IPS-18a (cell line): ENCODE measurements at regions not wholly inside any gene's neighbourhood (a gene's known extent, or its start where the extent isn't known, plus 50 kb on each side); places are given as distances from the start of the nearest gene placed in this dataset.

Experiments
- H3K27ac ChIP-seq: one replicate; pipeline ENCODE4 v1.5.1; 2013; ENCODE audit warnings: low read length
- H3K27me3 ChIP-seq: one replicate; pipeline ENCODE4 v1.6.1; 2013; ENCODE audit warnings: mild to moderate bottlenecking, low read length; ENCODE audit not compliant: control insufficient read depth, insufficient read depth
- H3K36me3 ChIP-seq: one replicate; pipeline ENCODE4 v1.6.1; 2013; ENCODE audit warnings: low read depth, low read length; ENCODE audit not compliant: control insufficient read depth
- H3K4me1 ChIP-seq: one replicate; pipeline ENCODE4 v1.6.1; 2013; ENCODE audit warnings: low read depth, low read length; ENCODE audit not compliant: control insufficient read depth
- H3K4me3 ChIP-seq: one replicate; pipeline ENCODE4 v1.5.1; 2013; ENCODE audit warnings: low read length
- H3K9ac ChIP-seq: one replicate; pipeline ENCODE4 v1.6.1; 2013; ENCODE audit warnings: mild to moderate bottlenecking, low read length, moderate library complexity
- H3K9me3 ChIP-seq: one replicate; pipeline ENCODE4 v1.6.1; 2013; ENCODE audit warnings: low read depth, low read length; ENCODE audit not compliant: control insufficient read depth

DNA sequence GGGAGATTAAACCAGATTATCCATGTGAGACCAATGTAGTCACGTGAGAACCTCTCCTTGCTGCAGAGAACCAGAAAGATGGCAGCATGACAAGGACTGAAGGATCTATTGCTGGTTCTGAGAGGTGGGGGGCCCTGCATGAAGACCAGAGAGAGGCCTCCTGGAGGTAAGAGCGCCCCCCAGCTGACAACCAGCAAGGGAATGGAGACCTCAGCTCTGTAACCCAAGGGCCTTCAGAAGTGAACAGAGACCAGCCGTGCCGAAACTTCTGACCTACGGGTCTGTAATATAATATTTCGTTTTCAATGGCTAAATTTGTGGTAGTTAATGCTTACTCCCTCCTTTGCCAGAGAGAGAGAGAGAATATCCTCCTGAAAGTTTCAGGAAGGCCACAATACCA is 524.1 kb upstream of the TBX3 start:
- H3K27me3 ChIP-seq = no peaks in the 10 kb centered on the region
- no peak overlapping the region for H3K9ac ChIP-seq
- no peak overlapping the region for H3K4me3 ChIP-seq
- H3K36me3 ChIP-seq = no peaks in the 10 kb centered on the region
- no peaks in the 10 kb centered on the region for H3K9me3 ChIP-seq
- H3K4me1 ChIP-seq = peaks cover 8% of the 10 kb centered on the region
- no peak overlapping the region for H3K27ac ChIP-seq

DNA sequence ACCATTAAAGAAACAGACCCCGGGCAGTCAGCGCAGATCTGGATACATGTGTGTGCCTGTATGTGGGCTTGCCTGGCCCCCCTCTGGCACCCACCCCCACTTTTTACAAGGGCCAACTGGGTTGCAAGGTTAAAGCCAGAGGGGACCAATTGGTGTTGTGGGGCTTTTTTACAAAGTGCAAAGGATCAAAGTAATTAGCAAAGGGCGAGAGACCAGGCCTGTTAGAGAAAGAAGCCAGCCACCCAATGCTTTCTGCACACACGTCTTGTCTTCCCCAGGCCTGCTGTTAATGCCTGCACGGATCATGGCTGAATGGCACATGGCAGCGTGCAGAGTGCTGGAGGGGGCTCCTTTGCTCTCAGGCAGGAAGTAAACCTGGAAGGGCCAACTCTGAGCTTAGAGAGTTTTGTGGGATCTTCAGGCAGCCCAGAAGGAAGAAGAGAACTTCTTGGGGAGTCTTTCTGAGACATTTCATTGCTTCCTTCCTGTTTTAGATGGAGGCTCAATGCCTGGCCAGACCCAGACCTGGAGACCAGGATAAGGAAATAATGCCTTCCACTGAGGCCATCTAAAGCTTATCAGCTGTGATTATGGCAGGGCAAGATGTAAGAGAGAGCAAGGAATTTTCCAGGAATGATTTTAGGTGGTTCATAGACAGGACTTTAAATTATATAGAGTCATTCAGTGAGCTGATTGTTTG is 523.4 kb upstream of the TBX3 start:
- H3K27me3 ChIP-seq = no peaks in the 10 kb centered on the region
- no peaks in the 10 kb centered on the region for H3K36me3 ChIP-seq
- H3K9me3 ChIP-seq = no peaks in the 10 kb centered on the region
- no peak overlapping the region for H3K4me3 ChIP-seq
- H3K4me1 ChIP-seq = peaks cover 8% of the 10 kb centered on the region
- H3K27ac ChIP-seq = no peak overlapping the region
- H3K9ac ChIP-seq = no peak overlapping the region

DNA sequence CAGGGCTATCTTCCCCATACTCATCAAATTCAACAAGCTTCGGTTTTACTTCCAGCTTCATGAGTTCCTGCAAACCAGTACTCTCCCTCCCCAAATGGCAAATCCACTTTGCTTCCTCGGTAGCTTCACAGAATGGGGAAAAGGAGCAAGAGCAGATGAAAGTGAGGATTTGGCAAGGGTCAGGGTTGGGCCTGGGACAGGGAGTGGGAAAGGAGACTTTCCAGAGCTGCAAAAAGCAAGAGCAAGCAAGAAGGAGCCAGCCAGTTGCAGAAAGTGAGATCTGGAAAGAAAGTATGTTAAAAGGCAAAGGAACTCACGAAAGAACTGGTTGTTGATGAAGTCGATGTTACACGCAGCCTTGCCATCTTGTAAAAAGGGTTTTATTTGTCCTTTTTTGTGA is 522.8 kb upstream of the TBX3 start:
- no peaks in the 10 kb centered on the region for H3K9me3 ChIP-seq
- H3K27me3 ChIP-seq = no peaks in the 10 kb centered on the region
- H3K27ac ChIP-seq = no peak overlapping the region
- no peak overlapping the region for H3K4me3 ChIP-seq
- H3K36me3 ChIP-seq = no peaks in the 10 kb centered on the region
- peaks cover 8% of the 10 kb centered on the region for H3K4me1 ChIP-seq
- no peak overlapping the region for H3K9ac ChIP-seq

- Histone ChIP-seq H3K9ac (no peak overlapping the region), H3K27ac (no peak overlapping the region), H3K27me3 (no peaks in the 10 kb centered on the region), H3K9me3 (no peaks in the 10 kb centered on the region), H3K4me3 (no peak overlapping the region), H3K36me3 (no peaks in the 10 kb centered on the region), H3K4me1 (peaks cover 8% of the 10 kb centered on the region)
These were observed 521.9 kb upstream of the TBX3 start for GRCh38 chr12:115205755-115206308.

GRCh38 chr12:115204957-115205754 is 521.2 kb upstream of the TBX3 start:
- Histone ChIP-seq H3K27me3 (no peaks in the 10 kb centered on the region), H3K4me1 (peaks cover 8% of the 10 kb centered on the region), H3K36me3 (no peaks in the 10 kb centered on the region), H3K27ac (no peak overlapping the region), H3K9ac (no peak overlapping the region), H3K4me3 (no peak overlapping the region), H3K9me3 (no peaks in the 10 kb centered on the region)

- Histone ChIP-seq H3K36me3 (no peaks in the 10 kb centered on the region), H3K4me1 (peaks cover 12% of the 10 kb centered on the region), H3K27me3 (no peaks in the 10 kb centered on the region), H3K4me3 (no peak overlapping the region), H3K9me3 (no peaks in the 10 kb centered on the region), H3K9ac (no peak overlapping the region), H3K27ac (no peak overlapping the region)
These were observed 519.7 kb upstream of the TBX3 start for GRCh38 chr12:115203701-115204100.

DNA sequence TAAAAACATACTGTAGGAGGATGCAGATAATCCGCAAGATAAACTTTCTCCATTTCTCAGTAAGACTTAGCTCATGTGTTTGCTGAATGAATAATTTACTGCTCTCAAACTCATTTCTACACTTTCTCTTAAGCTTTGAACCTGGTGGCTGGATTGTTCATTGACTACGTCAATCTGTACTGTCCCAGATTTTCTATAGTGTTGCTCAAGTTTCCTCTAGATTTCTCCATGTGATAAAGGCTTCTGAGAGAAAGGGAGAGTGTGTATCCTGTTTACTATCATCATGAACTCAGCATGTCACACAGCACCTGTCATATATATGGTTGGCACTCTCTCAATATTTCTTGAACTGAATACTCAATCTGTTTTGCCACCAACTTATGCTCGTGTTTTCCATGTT is 518.0 kb upstream of the TBX3 start:
- no peak overlapping the region for H3K4me3 ChIP-seq
- no peaks in the 10 kb centered on the region for H3K9me3 ChIP-seq
- no peaks in the 10 kb centered on the region for H3K27me3 ChIP-seq
- no peak overlapping the region for H3K9ac ChIP-seq
- no peak overlapping the region for H3K27ac ChIP-seq
- no peaks in the 10 kb centered on the region for H3K36me3 ChIP-seq
- H3K4me1 ChIP-seq = peaks cover 12% of the 10 kb centered on the region

DNA sequence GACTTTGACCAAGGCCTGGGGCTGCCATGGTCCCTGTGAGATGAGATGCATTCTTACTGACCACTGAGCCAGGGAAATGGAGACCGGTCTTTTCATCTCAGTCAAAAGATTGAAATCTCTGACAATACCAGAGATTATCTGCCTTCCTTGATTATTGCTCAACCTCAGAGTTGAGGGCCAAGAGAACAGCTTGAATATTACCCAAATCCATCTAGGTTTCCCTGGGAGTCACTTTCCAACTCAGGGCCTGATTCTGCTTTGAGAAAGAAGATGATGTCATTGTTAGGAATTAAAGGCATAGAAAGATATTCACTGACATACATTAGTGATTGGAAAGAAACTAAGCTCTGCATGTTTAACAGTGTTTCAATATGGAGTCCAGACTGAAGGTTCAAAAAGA is 515.9 kb upstream of the TBX3 start:
- H3K9ac ChIP-seq = no peak overlapping the region
- H3K4me1 ChIP-seq = peaks cover 7% of the 10 kb centered on the region
- no peaks in the 10 kb centered on the region for H3K36me3 ChIP-seq
- H3K27ac ChIP-seq = no peak overlapping the region
- H3K4me3 ChIP-seq = no peak overlapping the region
- no peaks in the 10 kb centered on the region for H3K27me3 ChIP-seq
- H3K9me3 ChIP-seq = no peaks in the 10 kb centered on the region

DNA sequence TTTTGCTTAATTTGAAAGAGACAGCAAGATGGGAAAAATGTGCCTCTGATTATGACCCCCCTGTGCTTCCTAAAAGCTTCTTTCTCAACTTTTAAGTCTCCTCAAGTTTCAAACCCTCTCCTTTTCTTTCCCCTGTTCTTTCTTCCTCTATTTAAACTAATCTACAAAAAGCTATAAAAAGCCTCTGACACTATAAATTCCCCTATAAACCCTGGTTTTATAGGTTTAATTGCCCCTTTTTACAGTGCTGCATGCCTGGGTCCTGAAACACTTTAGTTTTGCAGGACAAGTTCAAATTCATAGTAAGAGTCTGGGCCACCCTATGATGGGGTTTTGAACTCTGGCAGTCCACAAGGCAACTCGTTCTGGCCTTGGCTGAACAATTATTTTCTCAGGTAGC is 510.9 kb upstream of the TBX3 start:
- H3K27ac ChIP-seq = no peak overlapping the region
- peaks cover 4% of the 10 kb centered on the region for H3K4me1 ChIP-seq
- H3K9ac ChIP-seq = no peak overlapping the region
- H3K4me3 ChIP-seq = no peak overlapping the region
- H3K27me3 ChIP-seq = no peaks in the 10 kb centered on the region
- no peaks in the 10 kb centered on the region for H3K9me3 ChIP-seq
- H3K36me3 ChIP-seq = no peaks in the 10 kb centered on the region

DNA sequence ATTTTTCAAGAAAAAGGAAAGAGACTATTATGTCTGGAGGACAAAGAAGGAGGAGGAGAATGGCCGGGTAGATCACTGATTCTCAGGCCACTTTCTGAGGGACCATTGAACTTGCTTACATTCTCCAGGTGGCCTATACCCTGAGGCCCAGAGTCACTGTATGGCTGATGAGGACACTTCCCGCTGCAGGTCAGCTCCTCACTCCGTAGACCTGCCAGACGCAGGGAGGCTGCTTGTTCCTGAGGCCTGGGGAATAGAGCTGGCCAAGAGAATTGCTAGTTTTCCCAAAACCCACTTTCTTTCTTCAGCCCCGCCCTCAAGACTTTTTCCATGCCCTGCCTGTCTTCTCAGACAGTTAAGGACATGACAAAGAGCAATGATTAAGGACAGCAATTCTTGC is 510.5 kb upstream of the TBX3 start:
- no peaks in the 10 kb centered on the region for H3K4me1 ChIP-seq
- no peak overlapping the region for H3K9ac ChIP-seq
- no peaks in the 10 kb centered on the region for H3K9me3 ChIP-seq
- H3K27ac ChIP-seq = no peak overlapping the region
- no peaks in the 10 kb centered on the region for H3K36me3 ChIP-seq
- no peaks in the 10 kb centered on the region for H3K27me3 ChIP-seq
- H3K4me3 ChIP-seq = no peak overlapping the region

- no peak overlapping the region for H3K9ac ChIP-seq
- H3K27ac ChIP-seq = no peak overlapping the region
- no peaks in the 10 kb centered on the region for H3K9me3 ChIP-seq
- H3K4me3 ChIP-seq = no peak overlapping the region
- H3K27me3 ChIP-seq = no peaks in the 10 kb centered on the region
- no peaks in the 10 kb centered on the region for H3K4me1 ChIP-seq
- no peaks in the 10 kb centered on the region for H3K36me3 ChIP-seq
These were observed 507.4 kb upstream of the TBX3 start for GRCh38 chr12:115191342-115191741.
